K562 (cell line): ENCODE measurements at regions not wholly inside any gene's neighbourhood (a gene's known extent, or its start where the extent isn't known, plus 50 kb on each side); places are given as distances from the start of the nearest gene placed in this dataset.

ENCODE experiments used
- ATAC-seq: fragments of 200-7000 bp; cut with Tn5 transposase; 3 replicates; pipeline ENCODE4 v1.9.1; 2020; ENCODE audit warnings: moderate library complexity
- BruUV-seq: library from RNA; stranded (reverse); fragments of 400-500 nt; replicated peaks from 2 replicates; lab custom pipeline; 2021; lab: Mats Ljungman, UMichigan
- CTCF ChIA-PET: fragments of 300-600 bp; formaldehyde crosslinking; extraction: SDS; loops from one replicate; lab custom pipeline; 2021; ENCODE audit warnings: low intra/inter-chr PET ratio; lab: Yijun Ruan, JAX
- POLR2A ChIA-PET: fragments of 300-600, 350-650 bp; sonication (Branson Sonifier 250); formaldehyde crosslinking; extraction: SDS; loops from one replicate; lab custom pipeline; 2021; ENCODE audit warnings: antibody characterized with exemption, inconsistent platforms; lab: Yijun Ruan, JAX
- DNase-seq, 4 experiments: peaks; one replicate each; pipeline versions ENCODE4 v3.0.0 to v3.0.0-alpha.2; 2011 to 2018; ENCODE audit warnings: low spot score in 3 of 4, mixed read lengths in 3 of 4; ENCODE audit errors: extremely low read depth in 1 of 4
- FAIRE-seq: peaks from 2 replicates; lab custom pipeline; 2011; peaks lifted over from hg19 to GRCh38; lab: Jason Lieb, UNC
- H2AFZ ChIP-seq: 2 replicates; pipeline ENCODE4 v1.6.0; 2011; ENCODE audit warnings: low read depth, low read length, control low read depth, inconsistent platforms
- H3K27ac ChIP-seq: fragments of 200-600 bp; 3 replicates; pipeline ENCODE4 v1.8.0; 2011; ENCODE audit warnings: low read depth, mild to moderate bottlenecking, control low read depth, inconsistent platforms, low read length, moderate library complexity, mixed read lengths; ENCODE audit errors: extremely low read depth
- H3K27me3 ChIP-seq, 2 experiments: fragments of 300-600 bp in 1 of 2; 2 replicates in 1 of 2; 3 replicates in 1 of 2; pipeline versions ENCODE4 v1.6.0 to v1.8.0; 2011; ENCODE audit warnings: inconsistent platforms in 2 of 2, low read length in 2 of 2, mild to moderate bottlenecking in 1 of 2, mixed read lengths in 1 of 2, moderate library complexity in 1 of 2; ENCODE audit not compliant: control insufficient read depth in 2 of 2, insufficient read depth in 2 of 2
- H3K36me3 ChIP-seq: fragments of 300-600 bp; 3 replicates; pipeline ENCODE4 v1.8.0; 2011; ENCODE audit warnings: mild to moderate bottlenecking, low read length, inconsistent platforms; ENCODE audit not compliant: control insufficient read depth, insufficient read depth
- H3K4me1 ChIP-seq, 2 experiments: fragments of 200-600 bp in 1 of 2; replicated peaks in 1 of 2; 2 replicates in 1 of 2; 3 replicates in 1 of 2; pipeline versions ENCODE4 v1.5.1 to v1.8.0; 2011; ENCODE audit warnings: inconsistent platforms in 2 of 2, low read length in 2 of 2, mild to moderate bottlenecking in 1 of 2, mixed read lengths in 1 of 2, moderate library complexity in 1 of 2; ENCODE audit not compliant: control insufficient read depth in 2 of 2, insufficient read depth in 2 of 2
- H3K4me2 ChIP-seq: 2 replicates; pipeline ENCODE4 v1.6.1; 2011; ENCODE audit warnings: low read length, control low read depth, inconsistent platforms, mixed read lengths; ENCODE audit not compliant: insufficient read depth
- H3K4me3 ChIP-seq: fragments of 200-600 bp; sonication (generic), shearing (Covaris generic); 2 replicates; pipeline ENCODE4 v1.5.1; 2016; ENCODE audit warnings: control low read depth, inconsistent platforms
- H3K79me2 ChIP-seq: fragments of 200-600 bp; 3 replicates; pipeline ENCODE4 v1.8.0; 2011; ENCODE audit warnings: low read length, inconsistent platforms; ENCODE audit not compliant: control insufficient read depth, insufficient read depth
- H3K9ac ChIP-seq, 2 experiments: 2 replicates each; pipeline versions ENCODE4 v1.6.0 to v1.6.1; 2011; ENCODE audit warnings: low read depth in 2 of 2, low read length in 2 of 2, control low read depth in 1 of 2, inconsistent platforms in 1 of 2, mild to moderate bottlenecking in 1 of 2, mixed read lengths in 1 of 2; ENCODE audit not compliant: insufficient read depth in 1 of 2
- H3K9me1 ChIP-seq: one replicate; pipeline ENCODE4 v1.6.0; 2011; ENCODE audit warnings: inconsistent platforms, mild to moderate bottlenecking, low read length, moderate library complexity; ENCODE audit not compliant: control insufficient read depth, insufficient read depth
- H3K9me3 ChIP-seq: replicated peaks from 2 replicates; pipeline ENCODE4 v1.5.1; 2011; ENCODE audit warnings: low read depth, low read length, inconsistent platforms; ENCODE audit not compliant: control insufficient read depth, insufficient read depth
- H4K20me1 ChIP-seq: replicated peaks from 2 replicates; pipeline ENCODE4 v1.6.1; 2011; ENCODE audit warnings: low read length, inconsistent platforms, mixed read lengths; ENCODE audit not compliant: control insufficient read depth, insufficient read depth
- BCL6 ChIP-seq: fragments of 250-450 bp; sonication (Bioruptor Pico); IDR thresholded peaks from 2 replicates; pipeline ENCODE4 v1.4.0; 2020
- DMBX1 ChIP-seq: fragments of 250-450 bp; sonication (Bioruptor Pico); IDR thresholded peaks from 2 replicates; pipeline ENCODE4 v1.8.0; 2022; ENCODE audit warnings: inconsistent platforms, mild to moderate bottlenecking, moderate library complexity, borderline replicate concordance
- FIP1L1 ChIP-seq: fragments of 200-400 bp; formaldehyde crosslinking; IDR thresholded peaks from 2 replicates; pipeline ENCODE4 v1.6.1; 2018; ENCODE audit warnings: mild to moderate bottlenecking, low read depth, low read length; ENCODE audit not compliant: poor library complexity, severe bottlenecking
- FOXA1 ChIP-seq: fragments of 450-650 bp; IDR thresholded peaks from 2 replicates; pipeline ENCODE4 v1.6.1; 2016; ENCODE audit warnings: mild to moderate bottlenecking, borderline replicate concordance
- GATAD2A ChIP-seq: fragments of 450-650 bp; IDR thresholded peaks from 2 replicates; pipeline ENCODE4 v1.6.1; 2017
- HDAC8 ChIP-seq: fragments of 450-650 bp; IDR thresholded peaks from 2 replicates; pipeline ENCODE4 v1.6.1; 2016; ENCODE audit warnings: mild to moderate bottlenecking, missing genetic modification characterization, moderate library complexity, missing compliant biosample characterization
- HEY1 ChIP-seq: fragments of 250-450 bp; sonication (Bioruptor Pico); IDR thresholded peaks from 2 replicates; pipeline ENCODE4 v1.5.0; 2020; ENCODE audit warnings: mild to moderate bottlenecking, moderate library complexity, borderline replicate concordance
- HLTF ChIP-seq: fragments of 450-650 bp; IDR thresholded peaks from 2 replicates; pipeline ENCODE4 v1.6.1; 2016
- LCOR ChIP-seq: sonication (generic); formaldehyde crosslinking; IDR thresholded peaks from 2 replicates; pipeline ENCODE4 v1.8.0; 2022; ENCODE audit warnings: mild to moderate bottlenecking, missing genetic modification reagents
- OTX1 ChIP-seq: fragments of 450-650 bp; formaldehyde crosslinking; IDR thresholded peaks from 2 replicates; pipeline ENCODE4 v1.4.0; 2022; ENCODE audit warnings: mild to moderate bottlenecking
- PHF21A ChIP-seq: fragments of 450-650 bp; IDR thresholded peaks from 2 replicates; pipeline ENCODE4 v1.6.1; 2017; ENCODE audit warnings: low read depth, borderline replicate concordance
- SIN3B ChIP-seq: fragments of 450-650 bp; IDR thresholded peaks from 2 replicates; pipeline ENCODE4 v1.6.1; 2017; ENCODE audit warnings: low read depth, mild to moderate bottlenecking, moderate library complexity
- STAG1 ChIP-seq: sonication (generic); formaldehyde crosslinking; IDR thresholded peaks from 2 replicates; pipeline ENCODE4 v1.5.0; 2020; ENCODE audit warnings: missing genetic modification reagents, borderline replicate concordance
- ZKSCAN1 ChIP-seq: fragments of 150-350 bp; IDR thresholded peaks from 2 replicates; pipeline ENCODE4 v1.6.1; 2016; ENCODE audit warnings: low read depth, low read length
- ZNF253 ChIP-seq: fragments of 250-450 bp; sonication (Bioruptor Pico); conservative IDR thresholded peaks from 2 replicates; pipeline ENCODE4 v1.6.1; 2021; ENCODE audit warnings: mild to moderate bottlenecking
- ZNF3 ChIP-seq: fragments of 250-450 bp; sonication (Bioruptor Pico); IDR thresholded peaks from 2 replicates; pipeline ENCODE4 v1.5.0; 2021; ENCODE audit warnings: mild to moderate bottlenecking, moderate library complexity
- ZNF740 ChIP-seq, 3 experiments: fragments of 200-800 bp in 1 of 3; sonication (Bioruptor generic) in 1 of 3; sonication (generic) in 1 of 3; formaldehyde crosslinking in 1 of 3; IDR thresholded peaks; 2 replicates each; pipeline versions ENCODE4 v1.6.1 to v1.8.0; 2016 to 2022; ENCODE audit warnings: mild to moderate bottlenecking in 2 of 3, missing compliant biosample characterization in 2 of 3, missing genetic modification characterization in 2 of 3, missing genetic modification reagents in 1 of 3
- WGBS: fragments of 100-300 bp; shearing (Covaris generic); methylation state at CpG from one replicate; pipeline ENCODE4 v1.1.6; 2016; ENCODE audit warnings: low coverage, mixed read lengths; ENCODE audit not compliant: insufficient coverage; ENCODE audit errors: missing lambda C conversion rate; 5-methylcytosine and 5-hydroxymethylcytosine counted together
- in situ Hi-C: fragments of 300-500 bp; cut with MboI; formaldehyde crosslinking; loops from 4 replicates; pipeline ENCODE4 v1.15.0; 2018; ENCODE audit warnings: inconsistent platforms, mixed read lengths
- intact Hi-C: fragments of 100-400 bp; cut with micrococcal nuclease; formaldehyde crosslinking; loops from 2 replicates; pipeline ENCODE4 v1.14.2; 2022
- TF ChIP-seq, protein P1 (sequence below): fragments of 450-650 bp; IDR thresholded peaks from 2 replicates; pipeline ENCODE4 v1.6.1; 2016; ENCODE audit warnings: missing biosample characterization, missing genetic modification characterization

DNA sequence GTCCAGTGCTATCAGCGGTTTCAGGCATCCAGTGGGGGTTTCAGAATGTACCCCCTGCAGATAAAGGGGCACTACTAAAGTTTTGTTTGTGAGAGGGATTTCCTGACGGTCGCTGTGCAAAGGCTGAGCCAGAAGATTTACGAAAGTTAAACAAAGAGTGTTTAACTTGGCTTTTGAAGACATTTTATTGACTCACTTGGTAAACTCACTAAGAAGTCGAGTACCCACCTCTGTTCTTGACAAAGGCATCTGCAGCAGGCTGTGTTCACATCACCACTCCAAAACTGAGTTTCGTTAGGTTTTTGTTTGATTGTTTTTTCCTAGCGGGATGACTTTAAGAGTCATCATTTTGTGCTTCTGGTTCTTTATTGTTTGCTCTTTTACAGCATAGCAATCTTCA is 143.9 kb upstream of the TBL1X start:
- FAIRE-seq = no peak
- no peaks in the 10 kb centered on the region for H3K9me3 ChIP-seq
- ATAC-seq = no peak
- TF ChIP-seq FIP1L1 (no peak), GATAD2A (no peak), LCOR (CRISPR knock-in tag) (no peak), ZNF3 (CRISPR knock-in tag) (no peak), ZKSCAN1 (no peak), FOXA1 (no peak), ZNF740 (CRISPR knock-in tag; IDR thresholded peaks at IDR 0.05) (no peak), ZNF740 (tag; IDR thresholded peaks at IDR 0.05) (no peak), OTX1 (CRISPR knock-in tag) (no peak), DMBX1 (CRISPR knock-in tag) (no peak), SIN3B (no peak), STAG1 (CRISPR knock-in tag) (no peak), BCL6 (CRISPR knock-in tag) (no peak), ZNF253 (CRISPR knock-in tag) (no peak), PHF21A (no peak), HEY1 (CRISPR knock-in tag) (no peak), HDAC8 (no peak), HLTF (no peak)
- TF ChIP-seq, protein P1, sequence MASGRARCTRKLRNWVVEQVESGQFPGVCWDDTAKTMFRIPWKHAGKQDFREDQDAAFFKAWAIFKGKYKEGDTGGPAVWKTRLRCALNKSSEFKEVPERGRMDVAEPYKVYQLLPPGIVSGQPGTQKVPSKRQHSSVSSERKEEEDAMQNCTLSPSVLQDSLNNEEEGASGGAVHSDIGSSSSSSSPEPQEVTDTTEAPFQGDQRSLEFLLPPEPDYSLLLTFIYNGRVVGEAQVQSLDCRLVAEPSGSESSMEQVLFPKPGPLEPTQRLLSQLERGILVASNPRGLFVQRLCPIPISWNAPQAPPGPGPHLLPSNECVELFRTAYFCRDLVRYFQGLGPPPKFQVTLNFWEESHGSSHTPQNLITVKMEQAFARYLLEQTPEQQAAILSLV (tag) = no peak
- H3K4me3 ChIP-seq = no peak overlapping the region
- no peak overlapping the region for H3K27ac ChIP-seq
- DNase-seq = no peak
- no peak overlapping the region for H3K9ac ChIP-seq
- H3K36me3 ChIP-seq = no peaks in the 10 kb centered on the region
- WGBS = 38% methylated on average over 6 of the region's 7 CpGs
- no TSS peak for BruUV-seq
- no peaks in the 10 kb centered on the region for H4K20me1 ChIP-seq
- H2AFZ ChIP-seq = no peak overlapping the region
- CTCF ChIA-PET = no interaction called here
- H3K79me2 ChIP-seq = no peaks in the 10 kb centered on the region
- POLR2A ChIA-PET = no interaction called here
- H3K27me3 ChIP-seq = no peaks in the 10 kb centered on the region
- H3K4me1 ChIP-seq = peaks cover 2 to 3% of the 10 kb centered on the region in 2 experiments; a peak in 2 of 5 replicates
- no peaks in the 10 kb centered on the region for H3K9me1 ChIP-seq
- intact Hi-C loops (no loop called here), in situ Hi-C loops (no loop called here)
- H3K4me2 ChIP-seq = no peak overlapping the region
